ENCODE measurements at regions not wholly inside any gene's neighbourhood (a gene's known extent, or its start where the extent isn't known, plus 50 kb on each side); places are given as distances from the start of the nearest gene placed in this dataset.

DNA sequence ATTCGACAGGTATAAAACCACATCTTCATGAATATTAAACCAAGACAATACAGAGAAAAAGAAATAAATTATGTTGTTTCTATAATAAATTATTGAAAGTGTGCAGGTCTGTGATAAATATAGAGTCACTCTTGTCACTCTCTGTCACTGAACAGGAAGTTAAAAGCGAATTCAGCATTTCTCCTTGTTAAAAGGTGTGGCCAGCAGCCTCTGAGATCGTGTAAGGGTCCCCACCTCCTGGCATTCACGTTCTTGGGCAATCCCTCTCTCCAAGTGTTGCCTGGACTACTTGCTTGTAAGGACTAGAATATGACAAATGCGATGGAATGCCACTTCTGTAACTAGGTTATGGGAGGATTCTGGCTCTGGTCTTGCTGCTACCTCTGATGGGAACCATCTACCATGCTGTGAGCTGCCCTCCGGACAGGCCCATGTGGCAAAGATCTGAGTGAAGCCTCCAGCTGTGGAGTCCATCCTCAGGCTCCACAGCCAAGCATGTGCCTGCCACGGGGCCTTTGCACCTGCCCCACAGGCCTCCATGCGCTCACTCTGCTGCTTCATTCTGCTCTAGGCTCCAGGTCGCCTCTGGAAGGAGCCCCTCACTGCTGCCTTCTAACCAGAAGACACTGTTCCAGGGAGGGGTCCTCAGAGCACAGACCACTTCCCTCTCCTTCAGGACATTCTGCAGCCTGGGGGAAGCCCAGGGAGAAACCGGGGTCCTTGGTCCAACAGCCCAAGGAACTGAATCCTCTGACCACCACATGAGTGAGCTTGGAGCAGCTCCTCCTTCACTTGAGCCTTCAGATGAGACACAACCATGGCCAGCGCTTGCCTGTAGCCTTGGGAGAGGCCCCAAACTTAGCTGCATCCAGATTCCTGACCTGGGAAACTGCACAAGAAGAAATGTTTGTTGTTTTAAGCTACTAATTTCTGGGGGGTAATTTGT, 202.9 kb upstream of the HDAC4 start:
- no peak for DNase-seq (ENCODE audit: extremely low read depth, insufficient read length)
- TF ChIP-seq, protein P1, sequence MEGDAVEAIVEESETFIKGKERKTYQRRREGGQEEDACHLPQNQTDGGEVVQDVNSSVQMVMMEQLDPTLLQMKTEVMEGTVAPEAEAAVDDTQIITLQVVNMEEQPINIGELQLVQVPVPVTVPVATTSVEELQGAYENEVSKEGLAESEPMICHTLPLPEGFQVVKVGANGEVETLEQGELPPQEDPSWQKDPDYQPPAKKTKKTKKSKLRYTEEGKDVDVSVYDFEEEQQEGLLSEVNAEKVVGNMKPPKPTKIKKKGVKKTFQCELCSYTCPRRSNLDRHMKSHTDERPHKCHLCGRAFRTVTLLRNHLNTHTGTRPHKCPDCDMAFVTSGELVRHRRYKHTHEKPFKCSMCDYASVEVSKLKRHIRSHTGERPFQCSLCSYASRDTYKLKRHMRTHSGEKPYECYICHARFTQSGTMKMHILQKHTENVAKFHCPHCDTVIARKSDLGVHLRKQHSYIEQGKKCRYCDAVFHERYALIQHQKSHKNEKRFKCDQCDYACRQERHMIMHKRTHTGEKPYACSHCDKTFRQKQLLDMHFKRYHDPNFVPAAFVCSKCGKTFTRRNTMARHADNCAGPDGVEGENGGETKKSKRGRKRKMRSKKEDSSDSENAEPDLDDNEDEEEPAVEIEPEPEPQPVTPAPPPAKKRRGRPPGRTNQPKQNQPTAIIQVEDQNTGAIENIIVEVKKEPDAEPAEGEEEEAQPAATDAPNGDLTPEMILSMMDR (IDR thresholded peaks at IDR 0.05; ENCODE audit: insufficient read depth, low read length, poor library complexity, severe bottlenecking) = no peak
- H3K36me3 ChIP-seq (ENCODE audit: control insufficient read depth, insufficient read depth, low read length) = no peaks in the 10 kb centered on the region
- no peaks in the 10 kb centered on the region; the same call in none of the 2 replicates for H3K27me3 ChIP-seq (replicated peaks; ENCODE audit: control insufficient read depth, insufficient read depth, low read length)
- no peak overlapping the region for H3K4me3 ChIP-seq (replicated peaks; ENCODE audit: low read depth, low read length)

DNA sequence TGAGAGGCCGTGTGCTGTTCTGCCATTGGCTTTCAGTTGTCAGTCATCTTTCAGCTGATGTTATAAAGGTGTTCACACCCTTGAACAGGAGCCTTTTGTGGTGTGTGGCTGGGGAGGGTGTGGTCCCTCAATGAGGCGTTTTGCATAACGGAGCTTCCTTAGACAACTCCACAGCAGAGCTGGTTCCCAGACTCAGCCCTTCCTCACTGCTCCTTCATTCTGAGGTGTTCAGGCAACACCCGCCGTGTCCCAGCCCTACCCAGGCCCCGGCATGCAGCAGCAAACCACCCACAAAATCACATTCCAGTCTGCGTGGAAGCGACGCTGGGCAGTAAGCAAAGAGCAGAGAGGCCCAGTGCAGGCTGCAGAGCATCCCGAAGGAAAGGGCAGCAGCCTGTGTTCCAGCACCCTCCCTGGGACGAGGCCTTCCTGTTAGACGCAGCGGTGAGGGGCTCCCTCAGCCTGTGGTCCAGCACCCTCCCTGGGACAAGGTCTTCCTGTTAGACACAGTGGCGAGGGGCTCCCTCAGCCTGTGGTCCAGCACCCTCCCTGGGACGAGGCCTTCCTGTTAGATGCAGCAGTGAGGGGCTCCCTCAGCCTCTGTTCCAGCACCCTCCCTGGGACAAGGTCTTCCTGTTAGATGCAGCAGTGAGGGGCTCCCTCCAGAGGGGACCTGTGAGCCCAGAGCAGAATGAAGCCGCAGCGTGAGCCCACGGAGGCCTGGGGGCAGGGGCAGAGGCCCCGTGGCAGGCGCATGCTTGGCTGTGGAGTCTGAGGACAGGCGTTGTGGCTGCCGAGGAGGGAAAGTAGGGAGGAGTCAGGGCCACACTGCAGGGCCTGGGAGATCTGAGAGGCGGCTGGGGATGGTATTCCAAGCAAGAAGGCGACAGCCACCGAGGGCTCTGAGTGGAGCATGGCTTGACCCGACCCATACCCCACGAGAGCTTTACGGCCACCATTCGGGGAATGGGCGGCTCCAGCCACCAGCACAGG, 201.8 kb upstream of the HDAC4 start:
- Histone ChIP-seq H3K27me3 (replicated peaks; ENCODE audit: control insufficient read depth, insufficient read depth, low read length) (no peaks in the 10 kb centered on the region; the same call in none of the 2 replicates), H3K36me3 (ENCODE audit: control insufficient read depth, insufficient read depth, low read length) (no peaks in the 10 kb centered on the region), H3K4me3 (replicated peaks; ENCODE audit: low read depth, low read length) (no peak overlapping the region)
- TF ChIP-seq, protein P1 (IDR thresholded peaks at IDR 0.05; ENCODE audit: insufficient read depth, low read length, poor library complexity, severe bottlenecking) = no peak
- DNase-seq (ENCODE audit: extremely low read depth, insufficient read length) = no peak

DNA sequence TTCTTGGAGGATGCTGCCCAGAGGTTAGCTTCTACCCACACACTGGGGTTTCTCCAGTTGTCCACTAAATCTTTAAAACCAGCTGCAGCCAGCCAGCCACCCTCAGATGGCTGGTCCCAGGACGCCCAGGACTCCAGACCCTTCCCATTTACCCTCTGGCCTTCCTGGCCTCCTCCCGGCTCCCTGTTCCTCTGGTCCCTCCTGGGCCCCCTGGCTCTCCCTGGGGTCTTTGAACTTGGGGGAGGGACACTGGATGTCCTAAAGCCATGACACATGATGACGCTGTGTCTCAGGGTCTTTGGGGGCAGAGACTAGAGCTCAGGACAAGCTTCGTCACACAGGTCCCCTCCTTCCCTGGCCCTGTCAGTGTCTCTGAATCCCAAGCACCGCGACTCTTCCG, 201.1 kb upstream of the HDAC4 start:
- Histone ChIP-seq H3K36me3 (ENCODE audit: control insufficient read depth, insufficient read depth, low read length) (no peaks in the 10 kb centered on the region), H3K4me3 (replicated peaks; ENCODE audit: low read depth, low read length) (no peak overlapping the region), H3K27me3 (replicated peaks; ENCODE audit: control insufficient read depth, insufficient read depth, low read length) (no peaks in the 10 kb centered on the region; the same call in none of the 2 replicates)
- DNase-seq (ENCODE audit: extremely low read depth, insufficient read length) = no peak
- TF ChIP-seq, protein P1 (IDR thresholded peaks at IDR 0.05; ENCODE audit: insufficient read depth, low read length, poor library complexity, severe bottlenecking) = no peak

DNA sequence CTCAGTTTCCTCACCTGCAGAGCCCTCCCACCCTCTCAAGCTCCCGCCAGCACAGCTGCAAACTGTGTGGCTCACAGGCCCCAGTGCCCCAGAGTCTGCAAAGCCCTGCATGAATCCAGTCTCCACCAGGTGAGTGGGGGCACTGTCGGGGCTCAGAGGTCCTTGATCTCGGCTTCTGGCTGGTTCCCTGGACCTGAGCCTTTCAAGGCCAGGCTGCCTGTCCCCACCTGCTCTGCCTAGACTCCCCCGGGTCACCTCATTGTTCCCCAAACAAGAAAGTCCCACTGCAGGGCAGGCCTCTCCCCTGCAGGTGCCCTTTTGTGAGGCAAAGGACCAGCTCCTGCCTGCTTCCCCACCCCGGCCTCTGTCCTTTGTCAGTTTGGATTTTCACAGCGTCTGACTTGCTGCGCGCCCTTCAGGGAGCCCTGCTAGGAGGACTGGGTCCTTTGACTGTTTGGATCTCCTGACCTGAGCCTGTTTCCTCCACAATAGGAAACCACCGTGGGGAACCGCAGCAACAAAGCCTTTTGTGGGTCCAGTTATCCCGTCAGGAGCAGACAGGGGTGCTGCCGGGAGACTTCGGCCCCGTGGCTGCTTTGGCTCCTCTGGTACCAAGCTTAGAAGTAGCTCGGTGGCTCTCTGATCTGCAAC, 200.5 kb upstream of the HDAC4 start:
- H3K27me3 ChIP-seq (replicated peaks; ENCODE audit: control insufficient read depth, insufficient read depth, low read length) = no peaks in the 10 kb centered on the region; the same call in none of the 2 replicates
- DNase-seq (ENCODE audit: extremely low read depth, insufficient read length) = no peak
- H3K36me3 ChIP-seq (ENCODE audit: control insufficient read depth, insufficient read depth, low read length) = no peaks in the 10 kb centered on the region
- TF ChIP-seq, protein P1 (IDR thresholded peaks at IDR 0.05; ENCODE audit: insufficient read depth, low read length, poor library complexity, severe bottlenecking) = no peak
- H3K4me3 ChIP-seq (replicated peaks; ENCODE audit: low read depth, low read length) = no peak overlapping the region

DNA sequence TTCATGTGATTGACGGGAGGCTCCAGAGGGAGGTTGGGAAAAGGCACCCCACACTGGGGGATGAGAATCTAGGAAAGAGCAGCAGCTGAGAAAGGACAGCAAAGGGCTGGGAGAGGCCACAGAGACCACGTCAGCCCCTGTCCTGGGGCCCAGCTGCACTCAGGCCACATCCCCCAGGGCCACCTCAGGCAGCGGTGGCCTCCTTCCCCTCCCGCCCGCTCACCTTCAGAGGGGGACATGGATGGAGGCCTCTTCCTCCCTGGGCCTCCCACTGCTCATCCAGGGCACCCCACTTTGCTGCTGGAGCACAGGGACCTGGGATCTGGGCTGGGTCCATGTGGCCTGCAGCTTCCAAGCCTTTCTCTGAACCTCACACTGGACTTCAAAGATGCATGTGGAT, 199.8 kb upstream of the HDAC4 start:
- no peak for DNase-seq (ENCODE audit: extremely low read depth, insufficient read length)
- TF ChIP-seq, protein P1 (IDR thresholded peaks at IDR 0.05; ENCODE audit: insufficient read depth, low read length, poor library complexity, severe bottlenecking) = no peak
- H3K27me3 ChIP-seq (replicated peaks; ENCODE audit: control insufficient read depth, insufficient read depth, low read length) = no peaks in the 10 kb centered on the region; the same call in none of the 2 replicates
- H3K36me3 ChIP-seq (ENCODE audit: control insufficient read depth, insufficient read depth, low read length) = no peaks in the 10 kb centered on the region
- no peak overlapping the region for H3K4me3 ChIP-seq (replicated peaks; ENCODE audit: low read depth, low read length)

All from GM06990 (cell line).